ENCODE measurements at regions not wholly inside any gene's neighbourhood (a gene's known extent, or its start where the extent isn't known, plus 50 kb on each side); places are given as distances from the start of the nearest gene placed in this dataset.

DNA sequence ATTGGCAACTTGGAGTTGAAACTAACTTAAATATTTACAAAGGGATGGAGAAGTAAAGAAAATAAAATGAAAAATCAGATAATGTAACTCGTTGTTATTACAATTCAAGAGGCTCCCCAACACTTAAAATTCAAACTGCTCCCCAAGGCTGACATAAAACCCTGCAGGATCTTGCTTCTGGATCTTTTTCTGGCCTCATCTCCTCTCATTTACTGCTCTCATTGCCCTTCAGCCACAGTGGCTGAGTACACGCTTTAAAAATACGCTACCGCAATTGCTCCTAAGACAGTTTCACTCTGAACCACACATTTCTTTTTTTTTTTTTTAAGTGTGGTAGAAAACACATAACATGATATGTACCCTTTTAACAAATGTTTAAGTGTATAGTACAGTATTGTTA, 718.1 kb upstream of the ANO3 start:
- H3K9me3 ChIP-seq (ENCODE audit: insufficient read depth, low read length, severe bottlenecking), result no peaks in the 10 kb centered on the region
- TF ChIP-seq, protein P1, sequence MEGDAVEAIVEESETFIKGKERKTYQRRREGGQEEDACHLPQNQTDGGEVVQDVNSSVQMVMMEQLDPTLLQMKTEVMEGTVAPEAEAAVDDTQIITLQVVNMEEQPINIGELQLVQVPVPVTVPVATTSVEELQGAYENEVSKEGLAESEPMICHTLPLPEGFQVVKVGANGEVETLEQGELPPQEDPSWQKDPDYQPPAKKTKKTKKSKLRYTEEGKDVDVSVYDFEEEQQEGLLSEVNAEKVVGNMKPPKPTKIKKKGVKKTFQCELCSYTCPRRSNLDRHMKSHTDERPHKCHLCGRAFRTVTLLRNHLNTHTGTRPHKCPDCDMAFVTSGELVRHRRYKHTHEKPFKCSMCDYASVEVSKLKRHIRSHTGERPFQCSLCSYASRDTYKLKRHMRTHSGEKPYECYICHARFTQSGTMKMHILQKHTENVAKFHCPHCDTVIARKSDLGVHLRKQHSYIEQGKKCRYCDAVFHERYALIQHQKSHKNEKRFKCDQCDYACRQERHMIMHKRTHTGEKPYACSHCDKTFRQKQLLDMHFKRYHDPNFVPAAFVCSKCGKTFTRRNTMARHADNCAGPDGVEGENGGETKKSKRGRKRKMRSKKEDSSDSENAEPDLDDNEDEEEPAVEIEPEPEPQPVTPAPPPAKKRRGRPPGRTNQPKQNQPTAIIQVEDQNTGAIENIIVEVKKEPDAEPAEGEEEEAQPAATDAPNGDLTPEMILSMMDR (IDR thresholded peaks at IDR 0.05; ENCODE audit: borderline replicate concordance, extremely low read depth, low read length, poor library complexity, severe bottlenecking), result no peak
- no peak for TF ChIP-seq EZH2 (IDR thresholded peaks at IDR 0.05; ENCODE audit: borderline replicate concordance, low read depth, low read length, severe bottlenecking)
- no peaks in the 10 kb centered on the region for H3K36me3 ChIP-seq (ENCODE audit: insufficient read depth, low read length)
- H3K4me1 ChIP-seq (ENCODE audit: insufficient read depth, low read length), result no peaks in the 10 kb centered on the region
- H3K27ac ChIP-seq (ENCODE audit: low read length), result no peak overlapping the region
- ATAC-seq (ENCODE audit: insufficient read depth, low read depth), result no peak
- H3K4me2 ChIP-seq (ENCODE audit: insufficient read depth, low read length), result no peak overlapping the region
- H2AFZ ChIP-seq (ENCODE audit: low read depth, low read length), result no peak overlapping the region
- no peaks in the 10 kb centered on the region for H3K27me3 ChIP-seq (ENCODE audit: insufficient read depth, low read length, poor library complexity)
- no peaks in the 10 kb centered on the region for H3K79me2 ChIP-seq (ENCODE audit: insufficient read depth, low read length)
- DNase-seq, result no peak
- no peak overlapping the region for H3K4me3 ChIP-seq (ENCODE audit: low read depth in 1 of 2, low read length in 2 of 2)
- H4K20me1 ChIP-seq (ENCODE audit: insufficient read depth, low read length), result no peaks in the 10 kb centered on the region
- no peak overlapping the region for H3K9ac ChIP-seq (ENCODE audit: low read depth, low read length)

DNA sequence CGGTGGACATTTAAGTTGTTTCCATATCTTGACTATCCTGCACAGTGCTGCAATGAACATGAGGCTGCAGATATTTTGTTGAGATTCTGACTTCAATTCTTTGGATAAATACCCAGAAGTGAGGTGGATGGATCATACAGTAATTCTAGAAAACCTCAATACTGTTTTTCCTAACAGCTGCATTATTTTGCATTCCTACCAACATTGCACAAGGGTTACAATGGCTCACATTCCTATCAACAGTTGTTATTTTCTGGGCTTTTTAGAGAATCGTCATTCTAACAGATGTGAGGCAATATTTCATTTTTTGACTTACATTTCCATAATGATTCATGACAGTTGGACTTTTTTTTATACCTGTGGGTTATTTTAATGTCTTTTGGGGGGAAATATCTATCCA, 716.9 kb upstream of the ANO3 start:
- no peak for TF ChIP-seq EZH2 (IDR thresholded peaks at IDR 0.05; ENCODE audit: borderline replicate concordance, low read depth, low read length, severe bottlenecking)
- TF ChIP-seq, protein P1 (IDR thresholded peaks at IDR 0.05; ENCODE audit: borderline replicate concordance, extremely low read depth, low read length, poor library complexity, severe bottlenecking), result no peak
- H3K27me3 ChIP-seq (ENCODE audit: insufficient read depth, low read length, poor library complexity), result no peaks in the 10 kb centered on the region
- H2AFZ ChIP-seq (ENCODE audit: low read depth, low read length), result no peak overlapping the region
- no peak for DNase-seq
- no peaks in the 10 kb centered on the region for H3K36me3 ChIP-seq (ENCODE audit: insufficient read depth, low read length)
- H4K20me1 ChIP-seq (ENCODE audit: insufficient read depth, low read length), result no peaks in the 10 kb centered on the region
- H3K4me3 ChIP-seq (ENCODE audit: low read depth in 1 of 2, low read length in 2 of 2), result no peak overlapping the region
- no peaks in the 10 kb centered on the region for H3K4me1 ChIP-seq (ENCODE audit: insufficient read depth, low read length)
- no peaks in the 10 kb centered on the region for H3K79me2 ChIP-seq (ENCODE audit: insufficient read depth, low read length)
- H3K9me3 ChIP-seq (ENCODE audit: insufficient read depth, low read length, severe bottlenecking), result no peaks in the 10 kb centered on the region
- no peak overlapping the region for H3K27ac ChIP-seq (ENCODE audit: low read length)
- no peak for ATAC-seq (ENCODE audit: insufficient read depth, low read depth)
- H3K9ac ChIP-seq (ENCODE audit: low read depth, low read length), result no peak overlapping the region
- no peak overlapping the region for H3K4me2 ChIP-seq (ENCODE audit: insufficient read depth, low read length)

DNA sequence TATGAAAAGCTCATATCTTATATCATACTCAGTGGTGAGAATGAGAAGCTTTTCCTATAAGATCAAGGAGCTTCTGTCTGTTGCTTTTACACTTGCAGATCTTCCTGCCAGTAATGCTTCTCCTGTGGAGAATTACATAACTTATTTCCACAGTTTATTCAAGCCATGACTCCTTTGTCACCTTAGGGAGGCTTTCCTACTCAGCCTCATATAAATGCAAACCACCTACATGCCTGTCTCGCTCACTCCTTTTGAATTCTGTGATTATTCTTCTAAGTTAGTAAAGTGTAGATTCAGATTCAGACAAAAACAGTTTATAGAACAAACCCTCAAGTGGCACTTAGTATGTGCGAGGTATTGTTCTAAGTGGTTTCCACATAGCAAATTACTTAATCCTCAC, 716.1 kb upstream of the ANO3 start:
- Histone ChIP-seq H3K27me3 (ENCODE audit: insufficient read depth, low read length, poor library complexity) (no peaks in the 10 kb centered on the region), H3K4me1 (ENCODE audit: insufficient read depth, low read length) (no peaks in the 10 kb centered on the region), H2AFZ (ENCODE audit: low read depth, low read length) (no peak overlapping the region), H3K9me3 (ENCODE audit: insufficient read depth, low read length, severe bottlenecking) (no peaks in the 10 kb centered on the region), H3K27ac (ENCODE audit: low read length) (no peak overlapping the region), H4K20me1 (ENCODE audit: insufficient read depth, low read length) (no peaks in the 10 kb centered on the region), H3K4me2 (ENCODE audit: insufficient read depth, low read length) (no peak overlapping the region), H3K9ac (ENCODE audit: low read depth, low read length) (no peak overlapping the region), H3K4me3 (ENCODE audit: low read depth in 1 of 2, low read length in 2 of 2) (no peak overlapping the region), H3K36me3 (ENCODE audit: insufficient read depth, low read length) (no peaks in the 10 kb centered on the region), H3K79me2 (ENCODE audit: insufficient read depth, low read length) (no peaks in the 10 kb centered on the region)
- no peak for DNase-seq
- no peak for ATAC-seq (ENCODE audit: insufficient read depth, low read depth)
- TF ChIP-seq, protein P1 (IDR thresholded peaks at IDR 0.05; ENCODE audit: borderline replicate concordance, extremely low read depth, low read length, poor library complexity, severe bottlenecking), result no peak
- no peak for TF ChIP-seq EZH2 (IDR thresholded peaks at IDR 0.05; ENCODE audit: borderline replicate concordance, low read depth, low read length, severe bottlenecking)

DNA sequence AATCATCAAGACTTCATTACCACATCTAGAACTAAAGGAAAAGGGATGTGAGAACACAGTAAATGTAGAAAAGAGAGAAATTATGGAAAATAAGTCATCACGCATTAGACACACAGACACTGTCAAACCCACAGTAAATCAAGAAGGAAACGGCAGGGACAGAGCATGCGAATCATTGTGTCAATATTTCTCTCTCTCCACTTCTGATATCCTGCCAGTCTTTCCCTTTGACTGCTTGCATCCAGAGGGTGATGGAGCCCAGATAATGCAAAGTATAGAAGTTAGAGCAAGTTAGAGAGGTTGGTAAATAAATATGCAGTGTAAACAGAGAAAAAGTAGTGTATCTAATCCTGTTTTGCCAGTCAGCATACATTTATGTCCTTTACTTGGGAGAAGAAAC, 706.8 kb upstream of the ANO3 start:
- no peak for DNase-seq
- no peaks in the 10 kb centered on the region for H3K79me2 ChIP-seq (ENCODE audit: insufficient read depth, low read length)

More for the DNA sequence above, 706.8 kb upstream of the ANO3 start:
- H3K4me1 ChIP-seq (ENCODE audit: insufficient read depth, low read length), result no peaks in the 10 kb centered on the region
- no peaks in the 10 kb centered on the region for H3K36me3 ChIP-seq (ENCODE audit: insufficient read depth, low read length)
- no peak overlapping the region for H3K27ac ChIP-seq (ENCODE audit: low read length)
- H4K20me1 ChIP-seq (ENCODE audit: insufficient read depth, low read length), result no peaks in the 10 kb centered on the region
- no peaks in the 10 kb centered on the region for H3K9me3 ChIP-seq (ENCODE audit: insufficient read depth, low read length, severe bottlenecking)
- no peaks in the 10 kb centered on the region for H3K27me3 ChIP-seq (ENCODE audit: insufficient read depth, low read length, poor library complexity)
- no peak for TF ChIP-seq EZH2 (IDR thresholded peaks at IDR 0.05; ENCODE audit: borderline replicate concordance, low read depth, low read length, severe bottlenecking)
- TF ChIP-seq, protein P1 (IDR thresholded peaks at IDR 0.05; ENCODE audit: borderline replicate concordance, extremely low read depth, low read length, poor library complexity, severe bottlenecking), result no peak
- H3K9ac ChIP-seq (ENCODE audit: low read depth, low read length), result no peak overlapping the region
- no peak for ATAC-seq (ENCODE audit: insufficient read depth, low read depth)
- H3K4me3 ChIP-seq (ENCODE audit: low read depth in 1 of 2, low read length in 2 of 2), result no peak overlapping the region
- H3K4me2 ChIP-seq (ENCODE audit: insufficient read depth, low read length), result no peak overlapping the region
- no peak overlapping the region for H2AFZ ChIP-seq (ENCODE audit: low read depth, low read length)

All from DND-41 (cell line).